HL-60 (cell line): ENCODE measurements at regions not wholly inside any gene's neighbourhood (a gene's known extent, or its start where the extent isn't known, plus 50 kb on each side); places are given as distances from the start of the nearest gene placed in this dataset.

ENCODE experiments used
- DNase-seq, 2 experiments: peaks; one replicate each; pipeline ENCODE4 v3.0.0-alpha.2; 2010 to 2020; ENCODE audit warnings: low read depth in 1 of 2, low spot score in 1 of 2
- H3K27ac ChIP-seq: fragments of 250-450 bp; sonication (Bioruptor Pico); replicated peaks from 2 replicates; pipeline ENCODE4 v1.5.1; 2020; ENCODE audit warnings: mild to moderate bottlenecking, moderate library complexity
- H3K27me3 ChIP-seq: fragments of 250-450 bp; sonication (Bioruptor Pico); 2 replicates; pipeline ENCODE4 v1.5.1; 2021; ENCODE audit warnings: mild to moderate bottlenecking, moderate library complexity; ENCODE audit not compliant: insufficient read depth, poor library complexity, severe bottlenecking
- H3K4me3 ChIP-seq: replicated peaks from 2 replicates; pipeline ENCODE4 v1.5.1; 2011; ENCODE audit warnings: mild to moderate bottlenecking, control low read depth, low read length; ENCODE audit not compliant: insufficient read depth
- GABPA ChIP-seq: IDR thresholded peaks from 2 replicates; pipeline ENCODE4 v1.6.1; 2012; ENCODE audit warnings: low read depth
- POLR2AphosphoS5 ChIP-seq: IDR thresholded peaks from 2 replicates; pipeline ENCODE4 v1.6.1; 2012; ENCODE audit warnings: low read depth
- SPI1 ChIP-seq: IDR thresholded peaks from 2 replicates; pipeline ENCODE4 v1.6.1; 2012; ENCODE audit warnings: low read depth, mild to moderate bottlenecking, borderline replicate concordance
- TF ChIP-seq, protein P1 (sequence below): IDR thresholded peaks from one replicate; pipeline ENCODE4 v1.5.1; 2011; ENCODE audit warnings: low read length, control low read depth, inconsistent platforms; ENCODE audit not compliant: insufficient read depth
- TF ChIP-seq, protein P2 (sequence below): IDR thresholded peaks from 2 replicates; pipeline ENCODE4 v1.6.1; 2012; ENCODE audit warnings: low read depth; ENCODE audit not compliant: insufficient replicate concordance

DNA sequence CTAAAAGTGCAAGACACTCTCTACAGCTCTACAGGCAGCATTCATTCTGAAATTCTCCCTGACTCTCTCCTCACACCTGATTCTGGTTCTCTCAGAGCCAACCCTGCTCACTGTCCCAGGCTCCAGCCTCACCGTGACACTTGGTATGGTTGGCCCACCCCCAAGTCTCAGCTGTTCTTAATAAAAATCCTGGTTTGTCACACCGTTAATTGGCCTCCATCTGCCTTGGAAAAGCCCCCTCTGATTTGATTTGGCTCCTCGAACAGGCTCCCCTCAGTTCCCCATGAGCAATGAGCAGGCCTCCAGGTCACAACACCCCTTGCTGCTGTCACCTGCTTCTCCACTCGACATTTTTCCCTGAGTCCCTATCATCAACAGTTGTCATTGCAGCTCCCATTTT is 507.3 kb upstream of the AUTS2 start:
- Histone ChIP-seq H3K27me3 (no peaks in the 10 kb centered on the region), H3K4me3 (no peak overlapping the region), H3K27ac (no peak overlapping the region)
- TF ChIP-seq GABPA (no peak), SPI1 (no peak), POLR2AphosphoS5 (no peak)
- TF ChIP-seq, protein P1, sequence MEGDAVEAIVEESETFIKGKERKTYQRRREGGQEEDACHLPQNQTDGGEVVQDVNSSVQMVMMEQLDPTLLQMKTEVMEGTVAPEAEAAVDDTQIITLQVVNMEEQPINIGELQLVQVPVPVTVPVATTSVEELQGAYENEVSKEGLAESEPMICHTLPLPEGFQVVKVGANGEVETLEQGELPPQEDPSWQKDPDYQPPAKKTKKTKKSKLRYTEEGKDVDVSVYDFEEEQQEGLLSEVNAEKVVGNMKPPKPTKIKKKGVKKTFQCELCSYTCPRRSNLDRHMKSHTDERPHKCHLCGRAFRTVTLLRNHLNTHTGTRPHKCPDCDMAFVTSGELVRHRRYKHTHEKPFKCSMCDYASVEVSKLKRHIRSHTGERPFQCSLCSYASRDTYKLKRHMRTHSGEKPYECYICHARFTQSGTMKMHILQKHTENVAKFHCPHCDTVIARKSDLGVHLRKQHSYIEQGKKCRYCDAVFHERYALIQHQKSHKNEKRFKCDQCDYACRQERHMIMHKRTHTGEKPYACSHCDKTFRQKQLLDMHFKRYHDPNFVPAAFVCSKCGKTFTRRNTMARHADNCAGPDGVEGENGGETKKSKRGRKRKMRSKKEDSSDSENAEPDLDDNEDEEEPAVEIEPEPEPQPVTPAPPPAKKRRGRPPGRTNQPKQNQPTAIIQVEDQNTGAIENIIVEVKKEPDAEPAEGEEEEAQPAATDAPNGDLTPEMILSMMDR: no peak
- TF ChIP-seq, protein P2, sequence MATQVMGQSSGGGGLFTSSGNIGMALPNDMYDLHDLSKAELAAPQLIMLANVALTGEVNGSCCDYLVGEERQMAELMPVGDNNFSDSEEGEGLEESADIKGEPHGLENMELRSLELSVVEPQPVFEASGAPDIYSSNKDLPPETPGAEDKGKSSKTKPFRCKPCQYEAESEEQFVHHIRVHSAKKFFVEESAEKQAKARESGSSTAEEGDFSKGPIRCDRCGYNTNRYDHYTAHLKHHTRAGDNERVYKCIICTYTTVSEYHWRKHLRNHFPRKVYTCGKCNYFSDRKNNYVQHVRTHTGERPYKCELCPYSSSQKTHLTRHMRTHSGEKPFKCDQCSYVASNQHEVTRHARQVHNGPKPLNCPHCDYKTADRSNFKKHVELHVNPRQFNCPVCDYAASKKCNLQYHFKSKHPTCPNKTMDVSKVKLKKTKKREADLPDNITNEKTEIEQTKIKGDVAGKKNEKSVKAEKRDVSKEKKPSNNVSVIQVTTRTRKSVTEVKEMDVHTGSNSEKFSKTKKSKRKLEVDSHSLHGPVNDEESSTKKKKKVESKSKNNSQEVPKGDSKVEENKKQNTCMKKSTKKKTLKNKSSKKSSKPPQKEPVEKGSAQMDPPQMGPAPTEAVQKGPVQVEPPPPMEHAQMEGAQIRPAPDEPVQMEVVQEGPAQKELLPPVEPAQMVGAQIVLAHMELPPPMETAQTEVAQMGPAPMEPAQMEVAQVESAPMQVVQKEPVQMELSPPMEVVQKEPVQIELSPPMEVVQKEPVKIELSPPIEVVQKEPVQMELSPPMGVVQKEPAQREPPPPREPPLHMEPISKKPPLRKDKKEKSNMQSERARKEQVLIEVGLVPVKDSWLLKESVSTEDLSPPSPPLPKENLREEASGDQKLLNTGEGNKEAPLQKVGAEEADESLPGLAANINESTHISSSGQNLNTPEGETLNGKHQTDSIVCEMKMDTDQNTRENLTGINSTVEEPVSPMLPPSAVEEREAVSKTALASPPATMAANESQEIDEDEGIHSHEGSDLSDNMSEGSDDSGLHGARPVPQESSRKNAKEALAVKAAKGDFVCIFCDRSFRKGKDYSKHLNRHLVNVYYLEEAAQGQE: no peak
- DNase-seq: no peak

DNA sequence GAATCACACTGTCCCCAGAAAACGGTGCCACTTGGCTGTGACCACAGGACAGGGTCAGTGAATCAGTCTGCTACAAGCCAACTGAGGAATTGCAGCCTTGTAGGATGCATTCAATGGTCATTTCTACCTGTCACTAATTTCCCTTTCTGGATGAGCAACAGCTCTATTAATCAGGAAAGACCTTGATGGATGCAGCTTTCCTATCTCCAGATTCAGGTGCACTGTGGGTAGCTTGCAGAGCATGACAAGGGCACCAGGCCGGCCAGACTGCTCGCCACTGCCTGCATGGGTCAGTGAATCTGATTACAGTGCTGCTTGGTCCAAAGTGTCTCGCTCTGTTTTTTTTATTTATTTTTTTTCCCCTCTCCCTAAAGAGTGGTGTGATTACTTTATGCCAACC is 506.8 kb upstream of the AUTS2 start:
- H3K27me3 ChIP-seq: no peaks in the 10 kb centered on the region

DNA sequence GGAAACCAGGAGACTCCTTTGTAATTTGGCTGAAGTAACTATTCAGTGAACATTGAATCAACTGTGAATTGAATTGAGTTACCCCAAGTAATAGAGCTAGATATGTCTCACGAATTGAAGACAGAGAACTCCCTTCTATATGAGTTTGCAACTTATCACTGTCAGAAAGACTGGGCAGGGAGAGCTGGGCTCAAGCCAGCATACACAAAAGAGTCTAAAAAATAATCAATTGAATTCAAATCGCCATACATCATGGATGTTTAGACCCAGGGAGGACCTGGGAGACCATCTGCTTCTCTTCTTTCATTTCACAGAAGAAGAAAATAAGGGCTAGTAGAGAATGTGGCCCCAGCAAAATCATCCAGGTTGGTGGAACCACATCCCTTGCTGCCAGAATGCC is 503.1 kb upstream of the AUTS2 start:
- TF ChIP-seq GABPA: no peak
- no peak for TF ChIP-seq SPI1
- TF ChIP-seq, protein P2: no peak
- Histone ChIP-seq H3K27ac (no peak overlapping the region), H3K27me3 (no peaks in the 10 kb centered on the region), H3K4me3 (no peak overlapping the region)
- no peak for DNase-seq

More for the DNA sequence above, 506.8 kb upstream of the AUTS2 start:
- Histone ChIP-seq H3K4me3 (no peak overlapping the region), H3K27ac (no peak overlapping the region)
- TF ChIP-seq, protein P1: no peak
- TF ChIP-seq POLR2AphosphoS5 (no peak), SPI1 (no peak), GABPA (no peak)
- TF ChIP-seq, protein P2: no peak
- no peak for DNase-seq

DNA sequence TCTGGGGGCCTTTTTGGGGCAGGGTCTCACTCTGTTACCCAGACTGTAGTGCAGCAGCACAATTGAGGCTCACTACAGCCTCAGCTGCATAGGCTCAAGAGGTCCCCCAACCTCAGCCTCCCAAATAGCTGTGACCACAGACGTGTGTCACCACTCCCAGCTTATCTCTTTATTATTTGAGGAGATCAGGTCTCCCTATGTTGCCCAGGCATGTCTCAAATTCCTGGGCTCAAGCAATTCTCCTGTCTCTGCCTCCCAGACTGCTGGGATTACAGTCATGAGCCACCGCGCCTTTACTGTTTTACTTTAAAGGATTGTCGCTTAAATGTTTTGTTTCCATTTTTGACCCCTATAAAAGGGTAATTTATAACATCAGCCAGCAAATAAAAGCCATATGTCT is 502.6 kb upstream of the AUTS2 start:
- DNase-seq: no peak
- H3K4me3 ChIP-seq: no peak overlapping the region
- H3K27ac ChIP-seq: no peak overlapping the region
- TF ChIP-seq, protein P1: no peak
- TF ChIP-seq SPI1: no peak
- TF ChIP-seq GABPA: no peak
- TF ChIP-seq, protein P2: no peak
- no peak for TF ChIP-seq POLR2AphosphoS5
- no peaks in the 10 kb centered on the region for H3K27me3 ChIP-seq
